ENCODE measurements at regions not wholly inside any gene's neighbourhood (a gene's known extent, or its start where the extent isn't known, plus 50 kb on each side); places are given as distances from the start of the nearest gene placed in this dataset.

DNA sequence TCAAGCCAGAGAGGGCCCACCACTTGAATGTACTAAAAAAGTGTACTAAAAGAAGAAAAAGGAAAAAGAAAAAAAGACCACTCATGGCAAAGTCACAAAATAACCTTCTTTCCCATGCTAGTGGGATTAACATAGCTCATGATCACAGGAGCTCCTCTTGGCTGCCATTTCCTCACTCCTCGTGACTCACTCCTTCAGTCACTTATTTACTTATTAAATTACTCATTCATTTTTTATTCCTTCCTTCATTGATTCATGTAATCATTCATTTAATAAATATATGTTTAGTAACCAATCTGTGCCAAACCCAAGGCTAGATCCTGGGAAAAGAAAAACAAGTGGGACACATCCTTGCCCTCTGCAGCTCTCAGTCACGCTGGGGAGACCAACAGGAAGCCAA, 300.5 kb downstream of the INSIG2 start:
- H3K36me3 ChIP-seq (ENCODE audit: insufficient read depth, low read length) = no peaks in the 10 kb centered on the region
- H3K79me2 ChIP-seq (ENCODE audit: insufficient read depth, low read length) = no peaks in the 10 kb centered on the region
- H2AFZ ChIP-seq (ENCODE audit: low read length) = peak overlapping the region; percentile 45
- H3K4me2 ChIP-seq (ENCODE audit: insufficient read depth, low read length) = no peak overlapping the region
- DNase-seq (ENCODE audit: insufficient read length, low spot score, missing footprints) = no peak
- H4K20me1 ChIP-seq (ENCODE audit: insufficient read depth, low read length) = no peaks in the 10 kb centered on the region
- H3K27ac ChIP-seq (ENCODE audit: low read depth, low read length) = peak overlapping the region; percentile 71
- TF ChIP-seq, protein P1, sequence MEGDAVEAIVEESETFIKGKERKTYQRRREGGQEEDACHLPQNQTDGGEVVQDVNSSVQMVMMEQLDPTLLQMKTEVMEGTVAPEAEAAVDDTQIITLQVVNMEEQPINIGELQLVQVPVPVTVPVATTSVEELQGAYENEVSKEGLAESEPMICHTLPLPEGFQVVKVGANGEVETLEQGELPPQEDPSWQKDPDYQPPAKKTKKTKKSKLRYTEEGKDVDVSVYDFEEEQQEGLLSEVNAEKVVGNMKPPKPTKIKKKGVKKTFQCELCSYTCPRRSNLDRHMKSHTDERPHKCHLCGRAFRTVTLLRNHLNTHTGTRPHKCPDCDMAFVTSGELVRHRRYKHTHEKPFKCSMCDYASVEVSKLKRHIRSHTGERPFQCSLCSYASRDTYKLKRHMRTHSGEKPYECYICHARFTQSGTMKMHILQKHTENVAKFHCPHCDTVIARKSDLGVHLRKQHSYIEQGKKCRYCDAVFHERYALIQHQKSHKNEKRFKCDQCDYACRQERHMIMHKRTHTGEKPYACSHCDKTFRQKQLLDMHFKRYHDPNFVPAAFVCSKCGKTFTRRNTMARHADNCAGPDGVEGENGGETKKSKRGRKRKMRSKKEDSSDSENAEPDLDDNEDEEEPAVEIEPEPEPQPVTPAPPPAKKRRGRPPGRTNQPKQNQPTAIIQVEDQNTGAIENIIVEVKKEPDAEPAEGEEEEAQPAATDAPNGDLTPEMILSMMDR (IDR thresholded peaks at IDR 0.05; ENCODE audit: extremely low read depth, low read depth, low read length) = no peak
- no peak overlapping the region for H3K4me3 ChIP-seq (ENCODE audit: insufficient read depth, low read length)
- no peaks in the 10 kb centered on the region for H3K9me3 ChIP-seq (ENCODE audit: low read depth, low read length)
- peaks cover 31% of the 10 kb centered on the region for H3K4me1 ChIP-seq (ENCODE audit: insufficient read depth, low read length)
- H3K27me3 ChIP-seq (ENCODE audit: insufficient read depth, low read length) = no peaks in the 10 kb centered on the region

DNA sequence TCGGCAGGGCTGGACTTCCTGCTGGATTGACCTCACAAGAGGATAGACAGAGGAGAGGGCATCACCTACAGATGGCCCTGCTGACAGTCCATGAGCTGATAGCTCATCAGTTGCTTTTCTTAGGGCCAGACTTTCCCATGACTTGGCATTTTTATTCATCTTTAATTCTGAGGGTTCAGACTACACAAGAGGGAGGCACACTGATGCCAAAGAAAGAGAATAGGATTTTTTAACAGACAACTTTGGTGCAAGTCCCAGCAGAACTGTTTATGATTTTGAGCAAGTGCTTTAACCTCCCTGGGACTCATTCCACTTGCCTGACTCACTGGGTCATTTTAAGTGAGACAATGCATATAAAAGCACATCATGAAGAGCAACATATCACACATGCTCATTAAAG, 299.2 kb downstream of the INSIG2 start:
- TF ChIP-seq, protein P1 (IDR thresholded peaks at IDR 0.05; ENCODE audit: extremely low read depth, low read depth, low read length) = no peak
- no peaks in the 10 kb centered on the region for H3K27me3 ChIP-seq (ENCODE audit: insufficient read depth, low read length)
- no peak for DNase-seq (ENCODE audit: insufficient read length, low spot score, missing footprints)
- H3K36me3 ChIP-seq (ENCODE audit: insufficient read depth, low read length) = no peaks in the 10 kb centered on the region
- H2AFZ ChIP-seq (ENCODE audit: low read length) = peak overlapping the region; percentile 30
- H3K4me1 ChIP-seq (ENCODE audit: insufficient read depth, low read length) = peaks cover 31% of the 10 kb centered on the region
- H4K20me1 ChIP-seq (ENCODE audit: insufficient read depth, low read length) = no peaks in the 10 kb centered on the region
- peak overlapping the region; percentile 1 for H3K4me2 ChIP-seq (ENCODE audit: insufficient read depth, low read length)
- no peak overlapping the region for H3K4me3 ChIP-seq (ENCODE audit: insufficient read depth, low read length)
- H3K27ac ChIP-seq (ENCODE audit: low read depth, low read length) = peak overlapping the region; percentile 71
- H3K9me3 ChIP-seq (ENCODE audit: low read depth, low read length) = no peaks in the 10 kb centered on the region
- no peaks in the 10 kb centered on the region for H3K79me2 ChIP-seq (ENCODE audit: insufficient read depth, low read length)

DNA sequence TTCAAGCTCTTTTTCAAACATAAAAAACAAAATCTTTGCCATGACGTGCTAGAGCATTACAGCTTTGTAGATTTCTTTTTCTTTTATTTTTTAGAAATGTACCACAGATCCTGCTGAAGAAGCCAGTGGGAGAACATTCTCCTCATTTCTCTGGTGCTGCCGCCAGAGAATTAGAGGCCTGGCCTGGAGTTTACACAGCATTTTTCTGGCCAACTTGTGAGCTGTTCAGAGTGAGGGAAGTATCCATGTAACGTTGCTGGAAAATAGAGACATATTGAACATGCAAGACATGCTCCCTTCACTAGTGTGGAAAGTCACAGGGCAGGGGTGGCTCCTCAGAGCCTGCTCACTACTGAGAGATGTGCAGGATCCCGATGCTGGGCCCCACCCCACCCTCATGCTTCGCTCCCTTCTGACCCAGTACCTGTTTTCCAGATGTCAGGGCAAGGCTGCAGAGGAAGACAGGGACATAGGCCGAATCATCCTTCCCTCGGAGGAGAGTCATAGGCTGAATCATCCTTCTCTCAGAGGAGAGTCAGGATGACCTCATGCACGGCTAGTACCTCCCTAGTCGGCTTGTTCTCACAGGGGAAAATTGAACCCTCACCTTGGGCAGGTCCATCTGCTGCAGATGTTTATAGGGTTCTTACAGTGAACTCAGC, 298.5 kb downstream of the INSIG2 start:
- no peaks in the 10 kb centered on the region for H3K27me3 ChIP-seq (ENCODE audit: insufficient read depth, low read length)
- peak overlapping the region; percentile 71 for H3K27ac ChIP-seq (ENCODE audit: low read depth, low read length)
- H3K9me3 ChIP-seq (ENCODE audit: low read depth, low read length) = no peaks in the 10 kb centered on the region
- H3K36me3 ChIP-seq (ENCODE audit: insufficient read depth, low read length) = no peaks in the 10 kb centered on the region
- peak overlapping the region; percentile 32 for H2AFZ ChIP-seq (ENCODE audit: low read length)
- DNase-seq (ENCODE audit: insufficient read length, low spot score, missing footprints) = peak; percentile 89
- no peaks in the 10 kb centered on the region for H4K20me1 ChIP-seq (ENCODE audit: insufficient read depth, low read length)
- peaks cover 31% of the 10 kb centered on the region for H3K4me1 ChIP-seq (ENCODE audit: insufficient read depth, low read length)
- H3K79me2 ChIP-seq (ENCODE audit: insufficient read depth, low read length) = no peaks in the 10 kb centered on the region
- H3K4me3 ChIP-seq (ENCODE audit: insufficient read depth, low read length) = no peak overlapping the region
- H3K4me2 ChIP-seq (ENCODE audit: insufficient read depth, low read length) = peak overlapping the region; percentile 1
- TF ChIP-seq, protein P1 (IDR thresholded peaks at IDR 0.05; ENCODE audit: extremely low read depth, low read depth, low read length) = no peak

DNA sequence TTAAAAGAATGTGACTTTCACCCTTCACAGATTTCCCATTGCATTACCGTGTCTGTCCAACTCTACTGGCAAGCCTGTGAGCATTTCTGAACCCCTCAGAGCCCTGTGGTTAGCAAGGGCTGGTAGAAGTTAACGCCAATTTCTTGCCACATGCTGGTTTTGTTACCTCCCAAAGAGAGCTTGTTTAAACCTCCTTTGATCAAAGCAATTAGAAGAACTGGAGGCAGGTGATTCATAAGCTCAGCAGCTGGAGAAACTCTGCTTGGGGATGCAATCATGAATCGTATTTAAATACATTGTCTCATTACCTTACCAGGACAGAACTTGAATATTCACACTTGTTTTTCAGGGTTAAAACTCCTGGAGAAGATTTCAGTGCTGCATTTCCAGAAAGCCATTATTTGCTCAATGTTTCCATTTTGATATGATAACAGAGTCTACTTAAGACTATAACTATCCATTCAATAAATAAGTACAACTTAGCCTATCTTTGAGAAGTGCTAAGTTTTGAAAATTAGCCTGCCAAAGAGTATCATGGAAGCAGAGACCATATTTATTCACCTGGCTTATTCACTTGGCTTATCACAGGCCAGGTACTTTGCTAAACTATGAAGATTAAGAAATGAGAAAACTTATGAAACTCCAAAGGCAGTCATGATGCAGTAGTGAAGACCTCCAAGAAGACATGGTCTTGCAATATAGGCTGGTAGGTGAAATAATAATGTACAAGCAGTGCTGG, 292.8 kb downstream of the INSIG2 start:
- no peak for DNase-seq (ENCODE audit: insufficient read length, low spot score, missing footprints)
- TF ChIP-seq, protein P1 (IDR thresholded peaks at IDR 0.05; ENCODE audit: extremely low read depth, low read depth, low read length) = no peak
- H3K36me3 ChIP-seq (ENCODE audit: insufficient read depth, low read length) = no peaks in the 10 kb centered on the region
- no peaks in the 10 kb centered on the region for H4K20me1 ChIP-seq (ENCODE audit: insufficient read depth, low read length)
- H2AFZ ChIP-seq (ENCODE audit: low read length) = no peak overlapping the region
- no peak overlapping the region for H3K4me3 ChIP-seq (ENCODE audit: insufficient read depth, low read length)
- H3K4me1 ChIP-seq (ENCODE audit: insufficient read depth, low read length) = no peaks in the 10 kb centered on the region
- no peaks in the 10 kb centered on the region for H3K79me2 ChIP-seq (ENCODE audit: insufficient read depth, low read length)
- no peak overlapping the region for H3K4me2 ChIP-seq (ENCODE audit: insufficient read depth, low read length)
- no peaks in the 10 kb centered on the region for H3K9me3 ChIP-seq (ENCODE audit: low read depth, low read length)
- no peak overlapping the region for H3K27ac ChIP-seq (ENCODE audit: low read depth, low read length)
- peaks cover 5% of the 10 kb centered on the region for H3K27me3 ChIP-seq (ENCODE audit: insufficient read depth, low read length)
